A549 (cell line): ENCODE measurements at regions not wholly inside any gene's neighbourhood (a gene's known extent, or its start where the extent isn't known, plus 50 kb on each side); places are given as distances from the start of the nearest gene placed in this dataset.

ENCODE experiments used
- KDM5A ChIP-seq: fragments of 200-600 bp; sonication (generic); IDR thresholded peaks from 2 replicates; pipeline ENCODE4 v1.6.1; 2016; ENCODE audit warnings: antibody characterized with exemption, mild to moderate bottlenecking
- MAX ChIP-seq: IDR thresholded peaks from 2 replicates; pipeline ENCODE4 v1.6.1; 2012
- POLR2A ChIP-seq: IDR thresholded peaks from 2 replicates; pipeline ENCODE4 v1.6.1; 2012; ENCODE audit warnings: mild to moderate bottlenecking, low read length
- USF2 ChIP-seq: fragments of 450-650 bp; IDR thresholded peaks from 2 replicates; pipeline ENCODE4 v1.6.1; 2014; ENCODE audit warnings: antibody characterized with exemption

GRCh38 chr1:47559944-47560695, 122.3 kb downstream of the FOXD2 start:
- TF ChIP-seq POLR2A (no peak), USF2 (no peak), MAX (no peak), KDM5A (no peak)
